GM23248 (cell line): ENCODE measurements at regions not wholly inside any gene's neighbourhood (a gene's known extent, or its start where the extent isn't known, plus 50 kb on each side); places are given as distances from the start of the nearest gene placed in this dataset.

Experiments used
- DNase-seq: peaks from one replicate; pipeline ENCODE4 v3.0.0-alpha.2; 2015
- H2AFZ ChIP-seq: fragments of 200-600 bp; sonication (generic); 2 replicates; pipeline ENCODE4 v1.6.1; 2016; ENCODE audit warnings: antibody characterized with exemption
- H3F3A ChIP-seq: fragments of 200-600 bp; sonication (generic); 2 replicates; pipeline ENCODE4 v1.6.1; 2016; ENCODE audit warnings: mild to moderate bottlenecking, antibody characterized with exemption, mixed run types; ENCODE audit not compliant: insufficient read depth
- H3K27ac ChIP-seq: fragments of 200-600 bp; sonication (generic); 2 replicates; pipeline ENCODE4 v1.5.1; 2016; ENCODE audit warnings: mild to moderate bottlenecking
- H3K27me3 ChIP-seq: fragments of 200-600 bp; sonication (generic); replicated peaks from 2 replicates; pipeline ENCODE4 v1.6.1; 2016; ENCODE audit warnings: mild to moderate bottlenecking; ENCODE audit not compliant: insufficient read depth
- H3K36me3 ChIP-seq: fragments of 200-600 bp; sonication (generic); 2 replicates; pipeline ENCODE4 v1.6.1; 2016; ENCODE audit warnings: low read depth, mild to moderate bottlenecking
- H3K4me1 ChIP-seq: fragments of 200-600 bp; sonication (generic); 2 replicates; pipeline ENCODE4 v1.6.1; 2016; ENCODE audit warnings: mild to moderate bottlenecking; ENCODE audit not compliant: insufficient read depth
- H3K4me2 ChIP-seq: fragments of 200-600 bp; sonication (generic); one replicate; pipeline ENCODE4 v1.6.1; 2016; ENCODE audit warnings: mild to moderate bottlenecking; ENCODE audit not compliant: unreplicated experiment
- H3K4me3 ChIP-seq: fragments of 200-600 bp; sonication (generic); 2 replicates; pipeline ENCODE4 v1.5.1; 2016; ENCODE audit warnings: mild to moderate bottlenecking
- H3K79me2 ChIP-seq: fragments of 200-600 bp; sonication (generic); 2 replicates; pipeline ENCODE4 v1.6.1; 2016; ENCODE audit warnings: mild to moderate bottlenecking; ENCODE audit not compliant: insufficient read depth
- H3K9ac ChIP-seq: fragments of 200-600 bp; sonication (generic); 2 replicates; pipeline ENCODE4 v1.6.1; 2016; ENCODE audit warnings: mild to moderate bottlenecking
- H3K9me2 ChIP-seq: fragments of 200-600 bp; sonication (generic); 2 replicates; pipeline ENCODE4 v1.6.1; 2016; ENCODE audit warnings: mixed run types, mild to moderate bottlenecking, moderate library complexity; ENCODE audit not compliant: insufficient read depth
- H3K9me3 ChIP-seq: fragments of 200-600 bp; sonication (generic); one replicate; pipeline ENCODE4 v1.6.1; 2017; ENCODE audit warnings: low read depth
- H4K20me1 ChIP-seq: fragments of 200-600 bp; sonication (generic); 2 replicates; pipeline ENCODE4 v1.6.0; 2016; ENCODE audit not compliant: insufficient read depth
- EZH2 ChIP-seq: fragments of 200-600 bp; sonication (generic); IDR thresholded peaks from 2 replicates; pipeline ENCODE4 v1.6.1; 2018; ENCODE audit warnings: antibody characterized with exemption, mild to moderate bottlenecking; ENCODE audit not compliant: insufficient read depth, poor library complexity, severe bottlenecking
- EZH2phosphoT487 ChIP-seq: fragments of 200-600 bp; sonication (generic); IDR thresholded peaks from 2 replicates; pipeline ENCODE4 v1.6.1; 2018; ENCODE audit warnings: antibody characterized with exemption, moderate library complexity, mild to moderate bottlenecking, low read depth; ENCODE audit not compliant: insufficient read depth
- WGBS, 2 experiments: methylation state at CpG; one replicate each; pipeline ENCODE4 v1.1.6; 2015 to 2017; ENCODE audit warnings: low lambda C conversion rate in 2 of 2, low coverage in 1 of 2; ENCODE audit errors: missing lambda C conversion rate in 2 of 2; 5-methylcytosine and 5-hydroxymethylcytosine counted together
- in situ Hi-C: fragments of 300-500 bp; cut with MboI; formaldehyde crosslinking; loops from 2 replicates; pipeline ENCODE4 v1.15.0; 2020

- in situ Hi-C loops: loop anchor here (25.0 kb wide), 1 partner anchor 507 kb away; the partner anchor contains the start of gene TBL1X
- no peaks in the 10 kb centered on the region for H3K79me2 ChIP-seq
- H3F3A ChIP-seq: no peaks in the 10 kb centered on the region
- no peaks in the 10 kb centered on the region for H3K27me3 ChIP-seq
- H4K20me1 ChIP-seq: no peaks in the 10 kb centered on the region
- H2AFZ ChIP-seq: no peak overlapping the region
- no peaks in the 10 kb centered on the region for H3K9me2 ChIP-seq
- H3K9ac ChIP-seq: no peak overlapping the region
- H3K36me3 ChIP-seq: no peaks in the 10 kb centered on the region
- H3K27ac ChIP-seq: no peak overlapping the region
- no peak overlapping the region for H3K4me2 ChIP-seq
- no peak for DNase-seq
- WGBS, 2 experiments: 76 to 82% methylated on average over 4 to 7 of the region's 7 CpGs
- no peaks in the 10 kb centered on the region for H3K9me3 ChIP-seq
- H3K4me3 ChIP-seq: no peak overlapping the region
- TF ChIP-seq EZH2phosphoT487: no peak
- TF ChIP-seq EZH2: no peak
- H3K4me1 ChIP-seq: no peaks in the 10 kb centered on the region
Measured at GRCh38 chrX:8955511-8955910, 78.4 kb downstream of the FAM9B start.

GRCh38 chrX:8946563-8946962 lies 87.4 kb downstream of the FAM9B start:
- TF ChIP-seq EZH2 (no peak), EZH2phosphoT487 (no peak)
- no peaks in the 10 kb centered on the region for H3K79me2 ChIP-seq
- no peaks in the 10 kb centered on the region for H3K27me3 ChIP-seq
- no peaks in the 10 kb centered on the region for H3K9me3 ChIP-seq
- H3K4me3 ChIP-seq: no peak overlapping the region
- no peaks in the 10 kb centered on the region for H3F3A ChIP-seq
- H3K36me3 ChIP-seq: no peaks in the 10 kb centered on the region
- in situ Hi-C loops: no loop called here
- H3K4me1 ChIP-seq: no peaks in the 10 kb centered on the region
- H3K9ac ChIP-seq: no peak overlapping the region
- WGBS, 2 experiments: 77 to 89% methylated on average over 2 of the region's 2 CpGs
- no peak for DNase-seq
- H4K20me1 ChIP-seq: no peaks in the 10 kb centered on the region
- no peaks in the 10 kb centered on the region for H3K9me2 ChIP-seq
- no peak overlapping the region for H3K27ac ChIP-seq
- H3K4me2 ChIP-seq: no peak overlapping the region
- H2AFZ ChIP-seq: no peak overlapping the region

- H3K4me2 ChIP-seq: no peak overlapping the region
- in situ Hi-C loops: no loop called here
- H3K4me1 ChIP-seq: no peaks in the 10 kb centered on the region
- 52 to 65% methylated on average over 3 of the region's 3 CpGs for WGBS, 2 experiments
- no peak for DNase-seq
- H3K27me3 ChIP-seq: no peaks in the 10 kb centered on the region
- no peaks in the 10 kb centered on the region for H3F3A ChIP-seq
- H3K4me3 ChIP-seq: no peak overlapping the region
- H2AFZ ChIP-seq: no peak overlapping the region
- no peaks in the 10 kb centered on the region for H3K36me3 ChIP-seq
- H4K20me1 ChIP-seq: no peaks in the 10 kb centered on the region
- H3K9ac ChIP-seq: no peak overlapping the region
- H3K27ac ChIP-seq: no peak overlapping the region
- H3K79me2 ChIP-seq: no peaks in the 10 kb centered on the region
- no peaks in the 10 kb centered on the region for H3K9me3 ChIP-seq
- no peaks in the 10 kb centered on the region for H3K9me2 ChIP-seq
- TF ChIP-seq EZH2phosphoT487 (no peak), EZH2 (no peak)
Measured at GRCh38 chrX:8939322-8939721, 94.6 kb downstream of the FAM9B start.

DNA sequence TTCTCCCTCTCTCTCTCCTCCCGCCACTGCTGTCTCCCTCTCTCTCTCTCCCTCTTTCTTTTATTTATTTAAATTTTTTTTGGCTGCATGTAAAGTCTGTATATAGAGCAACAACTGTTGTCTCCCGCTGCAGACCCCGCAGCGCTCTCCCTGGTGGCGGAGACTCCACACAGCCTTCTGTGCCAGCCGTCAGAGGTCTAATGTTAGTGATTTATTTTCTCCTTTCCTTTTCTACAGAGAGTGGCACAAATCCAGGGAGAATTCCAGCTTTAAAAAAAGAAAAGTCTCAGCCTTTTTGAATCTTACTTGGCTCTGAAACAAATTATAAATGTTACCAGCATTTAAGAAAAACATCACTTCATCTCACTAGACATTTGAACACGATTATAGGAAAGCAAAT lies 106.2 kb downstream of the FAM9B start:
- H3K4me1 ChIP-seq: no peaks in the 10 kb centered on the region
- H3K4me2 ChIP-seq: no peak overlapping the region
- H3K9ac ChIP-seq: no peak overlapping the region
- no peak overlapping the region for H2AFZ ChIP-seq
- in situ Hi-C loops: no loop called here
- H3F3A ChIP-seq: no peaks in the 10 kb centered on the region
- no peaks in the 10 kb centered on the region for H3K27me3 ChIP-seq
- H3K4me3 ChIP-seq: no peak overlapping the region
- DNase-seq: no peak
- H3K9me3 ChIP-seq: no peaks in the 10 kb centered on the region
- no peaks in the 10 kb centered on the region for H3K9me2 ChIP-seq
- no peaks in the 10 kb centered on the region for H4K20me1 ChIP-seq
- WGBS, 2 experiments: 5% methylated on average over 6 to 7 of the region's 7 CpGs
- H3K79me2 ChIP-seq: no peaks in the 10 kb centered on the region
- H3K36me3 ChIP-seq: no peaks in the 10 kb centered on the region
- no peak overlapping the region for H3K27ac ChIP-seq
- TF ChIP-seq EZH2 (no peak), EZH2phosphoT487 (no peak)

DNA sequence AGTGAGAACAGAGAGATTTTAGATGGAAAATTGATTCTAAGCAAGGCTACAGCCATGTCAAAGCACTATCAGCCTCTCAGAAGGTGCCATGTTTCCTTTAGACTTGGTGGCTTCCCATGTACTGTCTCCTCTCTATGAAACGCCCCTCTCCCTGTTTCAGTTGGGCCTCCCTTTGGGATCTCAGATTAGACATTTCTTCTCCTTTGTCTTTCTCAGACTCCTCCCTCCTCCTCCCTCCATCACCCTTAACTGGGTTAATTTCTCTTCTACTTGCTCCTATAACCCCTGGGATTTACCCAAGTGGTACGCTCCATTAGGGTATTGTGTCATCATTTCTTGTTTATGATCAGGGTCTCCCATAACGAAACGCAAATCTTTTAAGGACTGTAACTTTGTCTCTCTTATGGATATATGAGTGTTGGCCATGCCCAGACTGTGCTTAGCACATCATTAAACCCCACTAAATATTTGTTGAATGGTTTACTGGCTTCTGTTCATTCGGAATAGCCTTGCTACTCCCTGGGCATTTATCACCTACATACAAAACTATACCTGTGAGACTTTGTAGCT lies 106.8 kb downstream of the FAM9B start:
- Histone ChIP-seq H3K27me3 (no peaks in the 10 kb centered on the region), H3K9me3 (no peaks in the 10 kb centered on the region), H3K36me3 (no peaks in the 10 kb centered on the region), H3F3A (no peaks in the 10 kb centered on the region), H3K4me2 (no peak overlapping the region), H3K9ac (no peak overlapping the region), H3K27ac (no peak overlapping the region), H3K4me3 (no peak overlapping the region), H3K4me1 (no peaks in the 10 kb centered on the region), H3K79me2 (no peaks in the 10 kb centered on the region), H2AFZ (no peak overlapping the region), H3K9me2 (no peaks in the 10 kb centered on the region), H4K20me1 (no peaks in the 10 kb centered on the region)
- no peak for DNase-seq
- TF ChIP-seq EZH2 (no peak), EZH2phosphoT487 (no peak)
- WGBS, 2 experiments: 24 to 25% methylated on average over 5 of the region's 5 CpGs
- in situ Hi-C loops: no loop called here
